Cardiac fibroblast (primary cell): ENCODE measurements at regions not wholly inside any gene's neighbourhood (a gene's known extent, or its start where the extent isn't known, plus 50 kb on each side); places are given as distances from the start of the nearest gene placed in this dataset.

Experiments used
- DNase-seq, 2 donors: peaks; one replicate each; pipeline versions ENCODE4 v3.0.0 to v3.0.0-alpha.2; 2010; ENCODE audit warnings: low read depth in 2 of 2
- H3K4me3 ChIP-seq, 2 donors: replicated peaks in 1 of 2; 1 replicate in 1 of 2; 2 replicates in 1 of 2; pipeline ENCODE4 v1.5.1; 2011; ENCODE audit warnings: low read depth in 2 of 2, low read length in 2 of 2, mild to moderate bottlenecking in 2 of 2, moderate library complexity in 1 of 2
- TF ChIP-seq, protein P1 (sequence below): IDR thresholded peaks from one replicate; pipeline ENCODE4 v1.5.1; 2011; ENCODE audit warnings: low read depth, mild to moderate bottlenecking, low read length, inconsistent platforms

DNA sequence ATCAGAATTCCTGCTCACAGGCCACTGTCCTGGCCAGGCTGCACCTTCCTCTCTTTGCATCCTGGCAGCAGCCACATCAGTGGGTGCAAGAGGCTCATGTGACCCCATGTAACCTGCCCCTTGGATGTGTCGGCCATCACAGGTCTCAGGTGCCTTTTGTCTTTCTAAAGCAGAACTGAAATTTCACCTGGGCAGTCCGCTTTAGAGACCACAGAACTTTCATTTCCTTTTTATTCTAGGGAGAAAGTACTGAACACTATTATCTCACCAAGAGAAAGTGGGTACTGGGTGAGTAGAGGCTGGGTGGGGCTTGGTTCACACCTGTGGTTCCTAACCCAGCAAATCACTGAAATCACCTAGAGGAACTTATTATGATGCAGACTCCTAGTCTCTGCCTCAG is 51.7 kb upstream of the NUP160 start:
- no peak overlapping the region for H3K4me3 ChIP-seq
- DNase-seq = no peak
- TF ChIP-seq, protein P1, sequence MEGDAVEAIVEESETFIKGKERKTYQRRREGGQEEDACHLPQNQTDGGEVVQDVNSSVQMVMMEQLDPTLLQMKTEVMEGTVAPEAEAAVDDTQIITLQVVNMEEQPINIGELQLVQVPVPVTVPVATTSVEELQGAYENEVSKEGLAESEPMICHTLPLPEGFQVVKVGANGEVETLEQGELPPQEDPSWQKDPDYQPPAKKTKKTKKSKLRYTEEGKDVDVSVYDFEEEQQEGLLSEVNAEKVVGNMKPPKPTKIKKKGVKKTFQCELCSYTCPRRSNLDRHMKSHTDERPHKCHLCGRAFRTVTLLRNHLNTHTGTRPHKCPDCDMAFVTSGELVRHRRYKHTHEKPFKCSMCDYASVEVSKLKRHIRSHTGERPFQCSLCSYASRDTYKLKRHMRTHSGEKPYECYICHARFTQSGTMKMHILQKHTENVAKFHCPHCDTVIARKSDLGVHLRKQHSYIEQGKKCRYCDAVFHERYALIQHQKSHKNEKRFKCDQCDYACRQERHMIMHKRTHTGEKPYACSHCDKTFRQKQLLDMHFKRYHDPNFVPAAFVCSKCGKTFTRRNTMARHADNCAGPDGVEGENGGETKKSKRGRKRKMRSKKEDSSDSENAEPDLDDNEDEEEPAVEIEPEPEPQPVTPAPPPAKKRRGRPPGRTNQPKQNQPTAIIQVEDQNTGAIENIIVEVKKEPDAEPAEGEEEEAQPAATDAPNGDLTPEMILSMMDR = no peak
